GM13976 (cell line): ENCODE measurements at regions not wholly inside any gene's neighbourhood (a gene's known extent, or its start where the extent isn't known, plus 50 kb on each side); places are given as distances from the start of the nearest gene placed in this dataset.
A peak's percentile ranks its signal among the peaks of the same experiment; 100 is the strongest.

ENCODE experiments used
- DNase-seq: peaks from one replicate; pipeline ENCODE4 v3.0.0; 2012; ENCODE audit warnings: low spot score
- CTCF ChIP-seq: IDR thresholded peaks from 2 replicates; pipeline ENCODE4 v1.5.1; 2012; ENCODE audit warnings: borderline replicate concordance, mild to moderate bottlenecking; ENCODE audit not compliant: insufficient read depth; ENCODE audit errors: extremely low read depth, missing control alignments, control extremely low read depth
- in situ Hi-C: fragments of 300-500 bp; cut with MboI; formaldehyde crosslinking; loops from one replicate; pipeline ENCODE4 v1.12.0; 2022; ENCODE audit warnings: low sequenced_read_pairs, mixed read lengths, inconsistent platforms; ENCODE audit not compliant: unreplicated experiment

DNA sequence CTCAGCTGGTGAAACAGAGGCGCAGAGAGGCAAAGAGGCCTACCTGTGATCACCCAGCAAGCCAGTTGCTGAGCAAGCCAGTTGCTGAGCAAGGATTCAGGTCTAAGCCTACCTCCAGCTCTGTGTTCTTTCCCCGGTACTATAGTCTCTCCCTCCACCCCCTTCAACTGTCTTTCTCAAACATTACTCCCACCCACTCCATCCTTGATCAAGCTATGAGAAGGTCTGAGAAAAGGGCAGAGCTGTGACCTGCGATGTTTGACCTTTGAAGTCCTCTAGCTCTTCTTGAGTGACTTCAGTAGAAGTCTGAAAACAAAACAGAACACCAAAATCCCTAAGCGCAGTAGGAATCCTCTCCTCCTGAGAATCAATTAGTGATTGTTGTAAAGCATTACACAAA, 665.2 kb upstream of the ID2 start:
- in situ Hi-C loops: no loop called here
- DNase-seq: no peak
- no peak for TF ChIP-seq CTCF

- no peak for TF ChIP-seq CTCF
- in situ Hi-C loops: no loop called here
- DNase-seq: no peak
These were observed 662.9 kb upstream of the ID2 start for GRCh38 chr2:8018956-8019355.

GRCh38 chr2:8019934-8020333, 661.9 kb upstream of the ID2 start:
- in situ Hi-C loops: no loop called here
- no peak for TF ChIP-seq CTCF

GRCh38 chr2:8021921-8022320, 659.9 kb upstream of the ID2 start:
- TF ChIP-seq CTCF: no peak
- no peak for DNase-seq
- in situ Hi-C loops: no loop called here

More at GRCh38 chr2:8019934-8020333, 661.9 kb upstream of the ID2 start:
- DNase-seq: no peak

DNA sequence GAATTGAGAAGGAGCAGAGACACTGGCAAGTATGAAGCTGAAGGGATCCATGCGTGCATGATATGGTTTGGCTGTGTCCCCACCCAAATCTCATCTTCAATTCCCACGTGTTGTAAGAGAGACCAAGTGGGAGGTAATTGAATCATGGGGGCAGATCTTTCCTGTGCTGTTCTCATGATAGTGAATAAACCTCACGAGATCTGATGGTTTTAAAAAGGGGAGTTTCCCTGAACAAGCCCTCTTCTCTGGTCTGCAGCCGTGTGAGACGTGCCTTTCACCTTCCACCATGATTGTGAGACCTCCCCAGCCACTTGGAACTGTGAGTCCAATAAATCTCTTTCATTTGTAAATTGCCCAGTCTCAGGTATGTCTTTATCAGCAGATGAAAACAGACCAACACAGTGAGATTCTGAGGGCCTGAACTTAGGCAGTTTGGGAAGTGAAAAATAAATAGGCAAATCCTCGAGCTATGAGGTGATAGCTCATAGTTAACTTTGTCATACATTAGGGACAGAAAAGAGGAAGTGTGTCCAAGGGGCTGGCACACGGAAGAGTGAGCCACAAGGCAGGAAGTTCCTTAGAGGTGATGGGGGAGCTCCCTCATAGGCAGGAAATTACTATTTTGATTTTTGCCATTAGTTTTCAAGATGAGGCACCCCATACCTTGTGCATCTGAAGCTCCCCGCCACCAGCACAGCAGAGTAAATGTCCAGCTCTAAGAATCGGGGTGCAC, 658.8 kb upstream of the ID2 start:
- TF ChIP-seq CTCF: no peak
- peak; percentile 47 for DNase-seq
- in situ Hi-C loops: no loop called here

- DNase-seq: no peak
- in situ Hi-C loops: no loop called here
- TF ChIP-seq CTCF: no peak
These were observed 657.4 kb upstream of the ID2 start for GRCh38 chr2:8024506-8024905.

GRCh38 chr2:8026381-8026780, 655.5 kb upstream of the ID2 start:
- in situ Hi-C loops: no loop called here
- no peak for DNase-seq
- no peak for TF ChIP-seq CTCF
